HL-60 (cell line): ENCODE measurements at regions not wholly inside any gene's neighbourhood (a gene's known extent, or its start where the extent isn't known, plus 50 kb on each side); places are given as distances from the start of the nearest gene placed in this dataset.
A peak's percentile ranks its signal among the peaks of the same experiment; 100 is the strongest.

Experiments
- DNase-seq, 2 experiments: peaks; one replicate each; pipeline ENCODE4 v3.0.0-alpha.2; 2010 to 2020; ENCODE audit warnings: low read depth in 1 of 2, low spot score in 1 of 2
- H3K27ac ChIP-seq: fragments of 250-450 bp; sonication (Bioruptor Pico); replicated peaks from 2 replicates; pipeline ENCODE4 v1.5.1; 2020; ENCODE audit warnings: mild to moderate bottlenecking, moderate library complexity
- H3K27me3 ChIP-seq: fragments of 250-450 bp; sonication (Bioruptor Pico); 2 replicates; pipeline ENCODE4 v1.5.1; 2021; ENCODE audit warnings: mild to moderate bottlenecking, moderate library complexity; ENCODE audit not compliant: insufficient read depth, poor library complexity, severe bottlenecking
- H3K4me3 ChIP-seq: replicated peaks from 2 replicates; pipeline ENCODE4 v1.5.1; 2011; ENCODE audit warnings: mild to moderate bottlenecking, control low read depth, low read length; ENCODE audit not compliant: insufficient read depth
- CTCF ChIP-seq: IDR thresholded peaks from one replicate; pipeline ENCODE4 v1.5.1; 2011; ENCODE audit warnings: low read length, control low read depth, inconsistent platforms; ENCODE audit not compliant: insufficient read depth
- GABPA ChIP-seq: IDR thresholded peaks from 2 replicates; pipeline ENCODE4 v1.6.1; 2012; ENCODE audit warnings: low read depth
- POLR2AphosphoS5 ChIP-seq: IDR thresholded peaks from 2 replicates; pipeline ENCODE4 v1.6.1; 2012; ENCODE audit warnings: low read depth
- SPI1 ChIP-seq: IDR thresholded peaks from 2 replicates; pipeline ENCODE4 v1.6.1; 2012; ENCODE audit warnings: low read depth, mild to moderate bottlenecking, borderline replicate concordance
- TF ChIP-seq, protein P1 (sequence below): IDR thresholded peaks from 2 replicates; pipeline ENCODE4 v1.6.1; 2012; ENCODE audit warnings: low read depth; ENCODE audit not compliant: insufficient replicate concordance

DNA sequence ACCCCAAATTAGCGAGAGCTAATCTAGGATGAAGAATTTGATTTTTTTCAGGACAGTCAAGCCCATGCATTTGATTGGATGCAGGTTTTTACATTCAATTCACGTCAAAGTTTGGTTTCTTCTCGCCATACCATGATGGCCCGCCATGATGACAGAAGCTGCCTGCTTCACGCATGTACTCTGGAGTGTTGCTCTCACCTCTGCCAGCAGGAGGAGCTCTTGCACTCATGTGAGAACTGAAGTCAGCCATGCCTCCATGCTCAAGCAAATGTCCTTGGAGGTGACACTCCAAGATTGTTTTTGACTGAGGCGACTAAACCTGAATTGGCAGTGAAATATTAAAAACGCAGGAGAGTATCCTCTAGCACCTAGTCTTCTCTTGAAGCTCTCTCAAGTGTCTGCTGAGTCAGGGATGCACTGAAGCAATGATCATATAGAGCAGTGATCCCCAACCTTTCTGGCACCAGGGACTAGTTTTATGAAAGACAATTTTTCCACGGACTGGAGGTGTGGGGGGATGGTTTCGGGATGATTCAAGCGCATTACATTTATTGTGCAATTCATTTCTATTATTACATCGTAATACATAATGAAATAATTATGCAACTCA, 120.9 kb downstream of the SAMMSON start:
- peak; percentile 43 to 81 for DNase-seq
- no peaks in the 10 kb centered on the region for H3K27me3 ChIP-seq

GRCh38 chr3:70127192-70127591, 127.7 kb downstream of the SAMMSON start:
- no peak overlapping the region for H3K27ac ChIP-seq
- TF ChIP-seq, protein P1, sequence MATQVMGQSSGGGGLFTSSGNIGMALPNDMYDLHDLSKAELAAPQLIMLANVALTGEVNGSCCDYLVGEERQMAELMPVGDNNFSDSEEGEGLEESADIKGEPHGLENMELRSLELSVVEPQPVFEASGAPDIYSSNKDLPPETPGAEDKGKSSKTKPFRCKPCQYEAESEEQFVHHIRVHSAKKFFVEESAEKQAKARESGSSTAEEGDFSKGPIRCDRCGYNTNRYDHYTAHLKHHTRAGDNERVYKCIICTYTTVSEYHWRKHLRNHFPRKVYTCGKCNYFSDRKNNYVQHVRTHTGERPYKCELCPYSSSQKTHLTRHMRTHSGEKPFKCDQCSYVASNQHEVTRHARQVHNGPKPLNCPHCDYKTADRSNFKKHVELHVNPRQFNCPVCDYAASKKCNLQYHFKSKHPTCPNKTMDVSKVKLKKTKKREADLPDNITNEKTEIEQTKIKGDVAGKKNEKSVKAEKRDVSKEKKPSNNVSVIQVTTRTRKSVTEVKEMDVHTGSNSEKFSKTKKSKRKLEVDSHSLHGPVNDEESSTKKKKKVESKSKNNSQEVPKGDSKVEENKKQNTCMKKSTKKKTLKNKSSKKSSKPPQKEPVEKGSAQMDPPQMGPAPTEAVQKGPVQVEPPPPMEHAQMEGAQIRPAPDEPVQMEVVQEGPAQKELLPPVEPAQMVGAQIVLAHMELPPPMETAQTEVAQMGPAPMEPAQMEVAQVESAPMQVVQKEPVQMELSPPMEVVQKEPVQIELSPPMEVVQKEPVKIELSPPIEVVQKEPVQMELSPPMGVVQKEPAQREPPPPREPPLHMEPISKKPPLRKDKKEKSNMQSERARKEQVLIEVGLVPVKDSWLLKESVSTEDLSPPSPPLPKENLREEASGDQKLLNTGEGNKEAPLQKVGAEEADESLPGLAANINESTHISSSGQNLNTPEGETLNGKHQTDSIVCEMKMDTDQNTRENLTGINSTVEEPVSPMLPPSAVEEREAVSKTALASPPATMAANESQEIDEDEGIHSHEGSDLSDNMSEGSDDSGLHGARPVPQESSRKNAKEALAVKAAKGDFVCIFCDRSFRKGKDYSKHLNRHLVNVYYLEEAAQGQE = no peak
- TF ChIP-seq CTCF = no peak
- TF ChIP-seq POLR2AphosphoS5 = no peak
- no peak for TF ChIP-seq GABPA
- no peak overlapping the region for H3K4me3 ChIP-seq
- no peaks in the 10 kb centered on the region for H3K27me3 ChIP-seq
- DNase-seq = no peak

More for the DNA sequence above, 120.9 kb downstream of the SAMMSON start:
- peak; percentile 89 for TF ChIP-seq CTCF
- TF ChIP-seq, protein P1 = no peak
- TF ChIP-seq GABPA = no peak
- TF ChIP-seq POLR2AphosphoS5 = no peak
- no peak for TF ChIP-seq SPI1
- Histone ChIP-seq H3K27ac (no peak overlapping the region), H3K4me3 (no peak overlapping the region)

DNA sequence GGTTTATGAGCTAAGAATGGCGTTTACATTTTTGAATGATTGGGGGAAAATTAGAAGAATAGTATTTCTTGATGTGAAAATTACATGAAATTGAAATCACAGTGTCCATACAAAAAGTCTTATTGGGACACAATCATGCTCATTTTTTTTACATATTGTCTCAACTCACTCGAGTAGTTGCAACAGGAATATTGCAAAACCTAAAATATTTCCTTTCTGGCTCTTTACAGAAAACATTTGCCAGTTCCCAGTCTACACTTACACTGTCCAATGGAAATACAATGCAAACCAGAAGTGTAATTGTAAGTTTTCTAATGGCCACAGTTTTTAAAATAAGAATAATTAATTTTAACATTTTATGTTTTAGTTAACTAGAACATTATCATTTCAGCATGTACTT, 137.8 kb downstream of the SAMMSON start:
- DNase-seq = no peak
- no peak for TF ChIP-seq GABPA
- no peak for TF ChIP-seq POLR2AphosphoS5
- TF ChIP-seq SPI1 = no peak
- no peak for TF ChIP-seq CTCF
- TF ChIP-seq, protein P1 = no peak
- H3K4me3 ChIP-seq = no peak overlapping the region

More for the DNA sequence above, 137.8 kb downstream of the SAMMSON start:
- H3K27me3 ChIP-seq = no peaks in the 10 kb centered on the region
- H3K27ac ChIP-seq = no peak overlapping the region
